ENCODE measurements at regions not wholly inside any gene's neighbourhood (a gene's known extent, or its start where the extent isn't known, plus 50 kb on each side); places are given as distances from the start of the nearest gene placed in this dataset.
"Not testable (repeated sequence)": the region's sequence is repeated elsewhere in the genome, so short reads cannot be mapped to it uniquely, and the experiment has no call there.

GRCh38 chrX:65821721-65822496 lies 154.5 kb downstream of the MSN start:
- DNase-seq: peak; percentile 2 to 23 (median 12)

GRCh38 chrX:65819983-65820382 lies 152.5 kb downstream of the MSN start:
- not testable (repeated sequence) for DNase-seq

GRCh38 chrX:65813245-65813644 lies 145.8 kb downstream of the MSN start:
- no peak for DNase-seq

GRCh38 chrX:65811558-65812228 lies 144.2 kb downstream of the MSN start:
- DNase-seq: no peak

Measured in stimulated activated naive CD4-positive, alpha-beta T cell (primary cell).